ENCODE measurements at regions not wholly inside any gene's neighbourhood (a gene's known extent, or its start where the extent isn't known, plus 50 kb on each side); places are given as distances from the start of the nearest gene placed in this dataset.
"Not testable (repeated sequence)": the region's sequence is repeated elsewhere in the genome, so short reads cannot be mapped to it uniquely, and the experiment has no call there.

- H3K27ac ChIP-seq = no peak overlapping the region
- no peak overlapping the region for H3K4me3 ChIP-seq (ENCODE audit: low read depth in 1 of 2, low read length in 1 of 2)
- H3K4me1 ChIP-seq (ENCODE audit: control insufficient read depth in 1 of 2, insufficient read depth in 1 of 2, low read depth in 1 of 2, low read length in 1 of 2) = no peaks in the 10 kb centered on the region
- no peaks in the 10 kb centered on the region for H3K9me3 ChIP-seq
- H3K36me3 ChIP-seq = no peaks in the 10 kb centered on the region
- H3K27me3 ChIP-seq = no peaks in the 10 kb centered on the region
- TF ChIP-seq CTCF (IDR thresholded peaks at IDR 0.05) = no peak
These were observed 472.3 kb downstream of the IRS2 start for GRCh38 chr13:109314101-109314500.

GRCh38 chr13:109312399-109312798 lies 474.0 kb downstream of the IRS2 start:
- TF ChIP-seq CTCF (IDR thresholded peaks at IDR 0.05) = no peak
- H3K36me3 ChIP-seq = no peaks in the 10 kb centered on the region

GRCh38 chr13:109311431-109311976 lies 474.9 kb downstream of the IRS2 start:
- H3K9me3 ChIP-seq; H3K4me3 ChIP-seq (ENCODE audit: low read depth in 1 of 2, low read length in 1 of 2); H3K4me1 ChIP-seq (ENCODE audit: control insufficient read depth in 1 of 2, insufficient read depth in 1 of 2, low read depth in 1 of 2, low read length in 1 of 2); H3K36me3 ChIP-seq; H3K27me3 ChIP-seq; H3K27ac ChIP-seq: not testable (repeated sequence)

More at GRCh38 chr13:109312399-109312798, 474.0 kb downstream of the IRS2 start:
- Histone ChIP-seq H3K9me3 (no peaks in the 10 kb centered on the region), H3K4me3 (ENCODE audit: low read depth in 1 of 2, low read length in 1 of 2) (no peak overlapping the region), H3K27ac (no peak overlapping the region), H3K4me1 (ENCODE audit: control insufficient read depth in 1 of 2, insufficient read depth in 1 of 2, low read depth in 1 of 2, low read length in 1 of 2) (no peaks in the 10 kb centered on the region), H3K27me3 (no peaks in the 10 kb centered on the region)

- H3K4me3 ChIP-seq (ENCODE audit: low read depth in 1 of 2, low read length in 1 of 2) = no peak overlapping the region
- H3K4me1 ChIP-seq (ENCODE audit: control insufficient read depth in 1 of 2, insufficient read depth in 1 of 2, low read depth in 1 of 2, low read length in 1 of 2) = no peaks in the 10 kb centered on the region
- H3K27me3 ChIP-seq = no peaks in the 10 kb centered on the region
- no peaks in the 10 kb centered on the region for H3K9me3 ChIP-seq
- H3K36me3 ChIP-seq = no peaks in the 10 kb centered on the region
- H3K27ac ChIP-seq = no peak overlapping the region
- TF ChIP-seq CTCF (IDR thresholded peaks at IDR 0.05) = no peak
These were observed 476.6 kb downstream of the IRS2 start for GRCh38 chr13:109309625-109310363.

GRCh38 chr13:109307027-109307426 lies 479.4 kb downstream of the IRS2 start:
- no peak for TF ChIP-seq CTCF (IDR thresholded peaks at IDR 0.05)
- H3K27ac ChIP-seq = no peak overlapping the region
- H3K27me3 ChIP-seq = no peaks in the 10 kb centered on the region
- no peaks in the 10 kb centered on the region for H3K4me1 ChIP-seq (ENCODE audit: control insufficient read depth in 1 of 2, insufficient read depth in 1 of 2, low read depth in 1 of 2, low read length in 1 of 2)
- H3K4me3 ChIP-seq (ENCODE audit: low read depth in 1 of 2, low read length in 1 of 2) = no peak overlapping the region
- no peaks in the 10 kb centered on the region for H3K36me3 ChIP-seq
- no peaks in the 10 kb centered on the region for H3K9me3 ChIP-seq

GRCh38 chr13:109301726-109302125 lies 484.7 kb downstream of the IRS2 start:
- H3K9me3 ChIP-seq = no peaks in the 10 kb centered on the region
- TF ChIP-seq CTCF (IDR thresholded peaks at IDR 0.05) = no peak
- no peaks in the 10 kb centered on the region for H3K27me3 ChIP-seq
- no peak overlapping the region for H3K4me3 ChIP-seq (ENCODE audit: low read depth in 1 of 2, low read length in 1 of 2)
- no peak overlapping the region for H3K27ac ChIP-seq
- no peaks in the 10 kb centered on the region for H3K4me1 ChIP-seq (ENCODE audit: control insufficient read depth in 1 of 2, insufficient read depth in 1 of 2, low read depth in 1 of 2, low read length in 1 of 2)
- no peaks in the 10 kb centered on the region for H3K36me3 ChIP-seq

All from neutrophil (primary cell).